IMR-90 (cell line): ENCODE measurements at regions not wholly inside any gene's neighbourhood (a gene's known extent, or its start where the extent isn't known, plus 50 kb on each side); places are given as distances from the start of the nearest gene placed in this dataset.

Source experiments
- ATAC-seq: fragments of 200-7000 bp; cut with Tn5 transposase; 2 replicates; pipeline ENCODE4 v1.9.1; 2020; ENCODE audit warnings: low read depth, mild to moderate bottlenecking, moderate library complexity
- BruUV-seq: library from RNA; stranded (reverse); fragments of 400-500 nt; replicated peaks from 2 replicates; lab custom pipeline; 2021; lab: Mats Ljungman, UMichigan
- CTCF ChIA-PET: fragments of 300-600 bp; formaldehyde crosslinking; extraction: SDS; loops from one replicate; lab custom pipeline; 2021; ENCODE audit warnings: antibody characterized with exemption; lab: Yijun Ruan, JAX
- POLR2A ChIA-PET: fragments of 300-600 bp; sonication (Branson Sonifier 250); formaldehyde crosslinking; loops from one replicate; lab custom pipeline; 2022; ENCODE audit warnings: antibody characterized with exemption; ENCODE audit not compliant: unreplicated experiment; lab: Charles Lee
- DNase-seq: peaks from one replicate; pipeline ENCODE4 v3.0.0; 2013
- H2AFZ ChIP-seq: replicated peaks from 2 replicates; pipeline ENCODE3; 2013; ENCODE audit warnings: low read length, mild to moderate bottlenecking; ENCODE audit not compliant: poor library complexity
- H2AK5ac ChIP-seq: 2 replicates; pipeline ENCODE4 v1.6.1; 2013; ENCODE audit warnings: low read depth, low read length, inconsistent platforms
- H2AK9ac ChIP-seq: replicated peaks from 2 replicates; pipeline ENCODE3; 2013; ENCODE audit warnings: mild to moderate bottlenecking, low read depth, low read length, moderate library complexity; ENCODE audit not compliant: poor library complexity
- H2BK120ac ChIP-seq: 2 replicates; pipeline ENCODE4 v1.6.1; 2013; ENCODE audit warnings: low read depth, low read length, inconsistent platforms
- H2BK15ac ChIP-seq: 3 replicates; pipeline ENCODE4 v1.6.1; 2013; ENCODE audit warnings: low read depth, low read length, inconsistent platforms
- H2BK20ac ChIP-seq: 2 replicates; pipeline ENCODE4 v1.6.1; 2013; ENCODE audit warnings: low read depth, mild to moderate bottlenecking, inconsistent platforms, low read length, moderate library complexity
- H2BK5ac ChIP-seq: 2 replicates; pipeline ENCODE4 v1.6.1; 2013; ENCODE audit warnings: mild to moderate bottlenecking, low read depth, low read length, inconsistent platforms; ENCODE audit not compliant: poor library complexity, severe bottlenecking
- H3K14ac ChIP-seq: replicated peaks from 2 replicates; pipeline ENCODE4 v1.6.1; 2013; ENCODE audit warnings: low read depth, low read length, inconsistent platforms
- H3K18ac ChIP-seq: 2 replicates; pipeline ENCODE4 v1.6.1; 2013; ENCODE audit warnings: low read depth, low read length, control low read depth
- H3K23ac ChIP-seq: 2 replicates; pipeline ENCODE4 v1.6.1; 2013; ENCODE audit warnings: low read depth, low read length, inconsistent platforms
- H3K27ac ChIP-seq: 2 replicates; pipeline ENCODE4 v1.5.1; 2013; ENCODE audit warnings: mild to moderate bottlenecking, control low read depth, low read length; ENCODE audit not compliant: insufficient read depth
- H3K27me3 ChIP-seq: 2 replicates; pipeline ENCODE4 v1.6.1; 2013; ENCODE audit warnings: low read length; ENCODE audit not compliant: control insufficient read depth, insufficient read depth
- H3K36me3 ChIP-seq: 2 replicates; pipeline ENCODE4 v1.6.1; 2013; ENCODE audit warnings: low read length, mixed read lengths; ENCODE audit not compliant: control insufficient read depth, insufficient read depth
- H3K4ac ChIP-seq: 2 replicates; pipeline ENCODE4 v1.6.1; 2013; ENCODE audit warnings: low read depth, low read length, inconsistent platforms
- H3K4me1 ChIP-seq: 2 replicates; pipeline ENCODE4 v1.6.1; 2013; ENCODE audit warnings: low read length, mixed read lengths; ENCODE audit not compliant: control insufficient read depth, insufficient read depth
- H3K4me2 ChIP-seq: 2 replicates; pipeline ENCODE4 v1.6.1; 2013; ENCODE audit warnings: low read depth, mild to moderate bottlenecking, control low read depth, low read length, moderate library complexity
- H3K4me3 ChIP-seq: 2 replicates; pipeline ENCODE4 v1.5.1; 2013; ENCODE audit warnings: low read depth, mild to moderate bottlenecking, control low read depth, low read length, moderate library complexity; ENCODE audit not compliant: insufficient read depth
- H3K56ac ChIP-seq: 2 replicates; pipeline ENCODE4 v1.6.1; 2013; ENCODE audit warnings: low read length, inconsistent platforms; ENCODE audit not compliant: insufficient read depth; ENCODE audit errors: extremely low read depth
- H3K79me1 ChIP-seq, 2 experiments: 2 replicates each; pipeline ENCODE4 v1.6.1; 2013; ENCODE audit warnings: low read length in 2 of 2, inconsistent platforms in 1 of 2, low read depth in 1 of 2
- H3K9ac ChIP-seq: 2 replicates; pipeline ENCODE4 v1.6.1; 2013; ENCODE audit warnings: low read depth, low read length, control low read depth
- H3K9me1 ChIP-seq: 2 replicates; pipeline ENCODE4 v1.6.1; 2013; ENCODE audit warnings: low read length, inconsistent platforms; ENCODE audit not compliant: insufficient read depth
- H3K9me3 ChIP-seq: 2 replicates; pipeline ENCODE4 v1.6.1; 2013; ENCODE audit warnings: low read length; ENCODE audit not compliant: control insufficient read depth, insufficient read depth
- H4K20me1 ChIP-seq: 2 replicates; pipeline ENCODE4 v1.6.1; 2013; ENCODE audit warnings: low read length, inconsistent platforms; ENCODE audit not compliant: insufficient read depth
- H4K5ac ChIP-seq: 2 replicates; pipeline ENCODE4 v1.6.1; 2013; ENCODE audit warnings: mild to moderate bottlenecking, low read depth, low read length, control low read depth
- H4K8ac ChIP-seq, 2 experiments: 2 replicates each; pipeline ENCODE4 v1.6.1; 2013; ENCODE audit warnings: low read depth in 2 of 2, low read length in 2 of 2, control low read depth in 1 of 2, inconsistent platforms in 1 of 2
- H4K91ac ChIP-seq: 2 replicates; pipeline ENCODE4 v1.6.1; 2013; ENCODE audit warnings: low read depth, low read length, inconsistent platforms; ENCODE audit not compliant: insufficient read depth
- BHLHE40 ChIP-seq: fragments of 150-350 bp; IDR thresholded peaks from 2 replicates; pipeline ENCODE4 v1.6.1; 2016; ENCODE audit warnings: mild to moderate bottlenecking, low read depth, low read length
- CHD1 ChIP-seq: IDR thresholded peaks from 2 replicates; pipeline ENCODE4 v1.6.1; 2012; ENCODE audit warnings: low read depth, low read length, improper control_type of control experiment
- FOS ChIP-seq: fragments of 150-350 bp; IDR thresholded peaks from 2 replicates; pipeline ENCODE4 v1.6.1; 2016; ENCODE audit warnings: low read depth, low read length
- MAZ ChIP-seq: IDR thresholded peaks from 2 replicates; pipeline ENCODE4 v1.6.1; 2012; ENCODE audit warnings: low read depth, mild to moderate bottlenecking, low read length, improper control_type of control experiment, moderate library complexity, borderline replicate concordance
- MXI1 ChIP-seq: IDR thresholded peaks from 2 replicates; pipeline ENCODE4 v1.6.1; 2012; ENCODE audit warnings: low read depth, mild to moderate bottlenecking, low read length, moderate library complexity, borderline replicate concordance
- POLR2A ChIP-seq: IDR thresholded peaks from 2 replicates; pipeline ENCODE4 v1.6.1; 2012; ENCODE audit warnings: mild to moderate bottlenecking, low read depth, low read length
- RAD21 ChIP-seq: IDR thresholded peaks from 2 replicates; pipeline ENCODE4 v1.6.1; 2012; ENCODE audit warnings: low read length, improper control_type of control experiment
- RCOR1 ChIP-seq: IDR thresholded peaks from 2 replicates; pipeline ENCODE4 v1.6.1; 2012; ENCODE audit warnings: mild to moderate bottlenecking, low read length, improper control_type of control experiment; ENCODE audit not compliant: insufficient replicate concordance
- SMC3 ChIP-seq: fragments of 150-350 bp; IDR thresholded peaks from 2 replicates; pipeline ENCODE4 v1.6.1; 2016; ENCODE audit warnings: low read depth, mild to moderate bottlenecking, antibody characterized with exemption, low read length, moderate library complexity
- WGBS, 2 experiments: methylation state at CpG; one replicate each; pipeline versions ENCODE4 v1.1.5 to v1.1.7; 2013; ENCODE audit warnings: missing lambda C conversion rate in 2 of 2; ENCODE audit not compliant: insufficient read length in 1 of 2; ENCODE audit errors: extremely low coverage in 2 of 2; 5-methylcytosine and 5-hydroxymethylcytosine counted together
- dilution Hi-C: fragments of 300-500 bp; cut with HindIII; formaldehyde crosslinking; loops from one replicate; pipeline ENCODE4 v1.14.3; 2018; ENCODE audit warnings: low sequenced_read_pairs; ENCODE audit not compliant: unreplicated experiment
- in situ Hi-C: fragments of 300-500 bp; cut with MboI; formaldehyde crosslinking; loops from 3 replicates; pipeline ENCODE4 v1.14.3; 2019; ENCODE audit warnings: low sequenced_read_pairs, inconsistent platforms, mixed read lengths
- intact Hi-C: fragments of 100-400 bp; cut with micrococcal nuclease; formaldehyde crosslinking; loops from 2 replicates; pipeline ENCODE4 v1.10.0; 2022
- TF ChIP-seq, protein P1 (sequence below): fragments of 150-350 bp; IDR thresholded peaks from 2 replicates; pipeline ENCODE4 v1.6.1; 2017; ENCODE audit warnings: mild to moderate bottlenecking, antibody characterized with exemption, low read length, low read depth

DNA sequence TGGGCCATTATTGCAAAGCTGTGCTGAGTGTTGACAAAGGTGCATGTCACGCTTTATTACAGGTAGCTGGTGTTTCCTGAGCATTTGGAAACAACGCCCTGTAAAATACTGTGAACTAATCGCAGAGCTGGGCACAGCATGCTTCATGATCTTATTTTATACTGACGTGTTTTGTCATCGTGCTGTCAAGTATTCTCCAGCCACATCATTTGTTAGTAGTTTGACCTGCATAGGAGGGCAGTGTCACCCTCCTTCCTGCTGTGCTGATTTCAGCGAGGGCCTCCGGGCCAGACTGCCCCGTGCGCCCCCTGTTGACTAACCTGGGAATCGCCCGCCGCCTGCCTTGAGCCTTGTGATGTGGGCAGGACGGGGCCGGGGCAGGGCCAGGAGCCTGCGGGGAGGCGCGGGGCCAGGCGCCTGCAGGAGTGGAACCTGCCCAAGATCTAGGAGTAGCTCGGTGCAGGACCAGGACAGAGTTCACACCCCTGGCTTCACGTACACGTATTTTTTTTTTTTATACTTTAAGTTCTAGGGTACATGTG lies 820.7 kb downstream of the KCNJ18 start:
- no peak overlapping the region for H4K5ac ChIP-seq
- H2BK15ac ChIP-seq: no peak overlapping the region
- no peak overlapping the region for H2BK20ac ChIP-seq
- no peaks in the 10 kb centered on the region for H3K4me1 ChIP-seq
- no peak overlapping the region for H2AK9ac ChIP-seq
- H3K9me3 ChIP-seq: peaks cover 22% of the 10 kb centered on the region
- no peak overlapping the region for H3K23ac ChIP-seq
- ChIA-PET POLR2A (no interaction called here), CTCF (no interaction called here)
- no peak overlapping the region for H3K9ac ChIP-seq
- in situ Hi-C loops (no loop called here), dilution Hi-C loops (no loop called here), intact Hi-C loops (no loop called here)
- H2AFZ ChIP-seq: no peak overlapping the region
- no peak overlapping the region for H2AK5ac ChIP-seq
- DNase-seq (no peak), ATAC-seq (no peak)
- no peaks in the 10 kb centered on the region for H3K79me1 ChIP-seq
- H3K18ac ChIP-seq: no peak overlapping the region
- H4K8ac ChIP-seq: no peak overlapping the region
- H2BK120ac ChIP-seq: no peak overlapping the region
- 71% methylated on average over 16 of the region's 21 CpGs; no CpG with 5 or more reads in 1 of the 2 experiments for WGBS, 2 experiments
- no peaks in the 10 kb centered on the region for H4K20me1 ChIP-seq
- no peak overlapping the region for H4K91ac ChIP-seq
- H3K27me3 ChIP-seq: no peaks in the 10 kb centered on the region
- H3K4me3 ChIP-seq: no peak overlapping the region
- no peak overlapping the region for H2BK5ac ChIP-seq
- no peaks in the 10 kb centered on the region for H3K9me1 ChIP-seq
- TF ChIP-seq MAZ: no peak
- TF ChIP-seq BHLHE40: no peak
- TF ChIP-seq RCOR1: no peak
- no peak for TF ChIP-seq FOS
- no peak for TF ChIP-seq SMC3
- TF ChIP-seq RAD21: no peak
- TF ChIP-seq CHD1: no peak
- TF ChIP-seq, protein P1, sequence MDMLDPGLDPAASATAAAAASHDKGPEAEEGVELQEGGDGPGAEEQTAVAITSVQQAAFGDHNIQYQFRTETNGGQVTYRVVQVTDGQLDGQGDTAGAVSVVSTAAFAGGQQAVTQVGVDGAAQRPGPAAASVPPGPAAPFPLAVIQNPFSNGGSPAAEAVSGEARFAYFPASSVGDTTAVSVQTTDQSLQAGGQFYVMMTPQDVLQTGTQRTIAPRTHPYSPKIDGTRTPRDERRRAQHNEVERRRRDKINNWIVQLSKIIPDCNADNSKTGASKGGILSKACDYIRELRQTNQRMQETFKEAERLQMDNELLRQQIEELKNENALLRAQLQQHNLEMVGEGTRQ: no peak
- no peak for TF ChIP-seq MXI1
- TF ChIP-seq POLR2A: no peak
- no peak overlapping the region for H3K14ac ChIP-seq
- H3K4me2 ChIP-seq: no peak overlapping the region
- H3K36me3 ChIP-seq: no peaks in the 10 kb centered on the region
- H3K27ac ChIP-seq: no peak overlapping the region
- BruUV-seq: no TSS peak
- no peak overlapping the region for H3K56ac ChIP-seq
- H3K4ac ChIP-seq: no peak overlapping the region
